Psoas muscle (tissue), 7 donors: ENCODE measurements at regions not wholly inside any gene's neighbourhood (a gene's known extent, or its start where the extent isn't known, plus 50 kb on each side); places are given as distances from the start of the nearest gene placed in this dataset.
"Not testable (repeated sequence)": the region's sequence is repeated elsewhere in the genome, so short reads cannot be mapped to it uniquely, and the experiment has no call there.

ENCODE experiments used
- ATAC-seq, 4 donors: fragments of 200-7000 bp; cut with Tn5 transposase; one replicate each; pipeline ENCODE4 v1.9.1; 2020; ENCODE audit warnings: moderate library complexity in 3 of 4, mild to moderate bottlenecking in 2 of 4
- DNase-seq, 2 donors: peaks; one replicate each; pipeline ENCODE4 v3.0.0-alpha.2; 2020
- H3K27ac ChIP-seq: fragments of 200-600 bp; one replicate; pipeline ENCODE4 v1.8.0; 2022
- H3K27me3 ChIP-seq, 3 donors: fragments of 200-600 bp in 1 of 3; one replicate each; pipeline versions ENCODE4 v1.6.1 to v1.8.0; 2013 to 2022; ENCODE audit warnings: low read length in 2 of 3, mild to moderate bottlenecking in 2 of 3, moderate library complexity in 1 of 3; ENCODE audit not compliant: insufficient read depth in 3 of 3
- H3K36me3 ChIP-seq, 2 donors: fragments of 200-600 bp in 1 of 2; one replicate each; pipeline versions ENCODE4 v1.6.1 to v1.8.0; 2013 to 2022; ENCODE audit warnings: low read depth in 1 of 2, mild to moderate bottlenecking in 1 of 2, moderate library complexity in 1 of 2; ENCODE audit not compliant: insufficient read depth in 1 of 2
- H3K4me1 ChIP-seq: fragments of 200-600 bp; one replicate; pipeline ENCODE4 v1.8.0; 2022
- H3K4me3 ChIP-seq: fragments of 200-600 bp; one replicate; pipeline ENCODE4 v1.8.0; 2022; ENCODE audit warnings: mild to moderate bottlenecking
- H3K9me3 ChIP-seq: fragments of 200-600 bp; one replicate; pipeline ENCODE4 v1.8.0; 2022
- WGBS, 3 donors: extraction: QIAGEN DNeasy Blood & Tissue Kit; methylation state at CpG; one replicate each; pipeline versions ENCODE4 v1.1.6 to v1.1.7; 2013; 5-methylcytosine and 5-hydroxymethylcytosine counted together
- intact Hi-C, 2 donors: fragments of 100-400 bp; cut with DNase I; formaldehyde crosslinking; loops; one replicate each; pipeline versions ENCODE4 v1.11.0 to v1.14.2; 2022
- TF ChIP-seq, protein P1 (sequence below): fragments of 200-600 bp; IDR thresholded peaks from one replicate; pipeline ENCODE4 v1.8.0; 2022; ENCODE audit warnings: antibody characterized with exemption
- donor health status: healthy with polysubstance abuse.
- donor health status: DM: no; HTN: no; CAD: no; lungs with moderate emphysema.
- donor health status: Bipolar disorder and iron deficiency.
- donor health status: healthy.
- donor health status: DM: yes; HTN: yes; CAD: no.
- donor health status: DM: no; HTN: no; CAD: no.
- donor health status: DM: yes; HTN: yes; CAD: no.

DNA sequence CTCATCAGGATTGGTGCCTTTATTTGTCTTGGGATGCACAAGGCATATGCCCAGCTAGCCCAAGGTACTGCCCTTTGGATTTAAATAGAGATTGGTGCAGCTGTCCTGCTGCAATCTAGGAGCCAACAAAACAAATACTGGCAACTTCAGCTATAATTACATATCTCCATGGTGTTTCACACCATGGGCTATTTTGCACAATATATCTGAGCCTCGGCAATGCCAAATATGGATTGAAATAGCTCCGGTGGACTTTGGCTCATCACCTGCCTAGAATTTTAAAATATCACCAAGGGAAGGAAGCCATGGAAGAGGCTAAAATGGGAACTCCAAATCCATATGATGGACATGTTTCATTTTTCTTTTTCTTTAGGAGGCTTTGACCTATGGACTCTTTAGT, 367.8 kb upstream of the UMPS start:
- H3K4me3 ChIP-seq = no peak overlapping the region
- no peak for ATAC-seq
- WGBS, 3 donors = 25 to 33% (median 29%) methylated on average over 2 of the region's 2 CpGs
- H3K27me3 ChIP-seq = no peaks in the 10 kb centered on the region
- H3K36me3 ChIP-seq = no peaks in the 10 kb centered on the region
- no peaks in the 10 kb centered on the region for H3K4me1 ChIP-seq
- intact Hi-C loops = no loop called here
- DNase-seq = no peak
- TF ChIP-seq, protein P1, sequence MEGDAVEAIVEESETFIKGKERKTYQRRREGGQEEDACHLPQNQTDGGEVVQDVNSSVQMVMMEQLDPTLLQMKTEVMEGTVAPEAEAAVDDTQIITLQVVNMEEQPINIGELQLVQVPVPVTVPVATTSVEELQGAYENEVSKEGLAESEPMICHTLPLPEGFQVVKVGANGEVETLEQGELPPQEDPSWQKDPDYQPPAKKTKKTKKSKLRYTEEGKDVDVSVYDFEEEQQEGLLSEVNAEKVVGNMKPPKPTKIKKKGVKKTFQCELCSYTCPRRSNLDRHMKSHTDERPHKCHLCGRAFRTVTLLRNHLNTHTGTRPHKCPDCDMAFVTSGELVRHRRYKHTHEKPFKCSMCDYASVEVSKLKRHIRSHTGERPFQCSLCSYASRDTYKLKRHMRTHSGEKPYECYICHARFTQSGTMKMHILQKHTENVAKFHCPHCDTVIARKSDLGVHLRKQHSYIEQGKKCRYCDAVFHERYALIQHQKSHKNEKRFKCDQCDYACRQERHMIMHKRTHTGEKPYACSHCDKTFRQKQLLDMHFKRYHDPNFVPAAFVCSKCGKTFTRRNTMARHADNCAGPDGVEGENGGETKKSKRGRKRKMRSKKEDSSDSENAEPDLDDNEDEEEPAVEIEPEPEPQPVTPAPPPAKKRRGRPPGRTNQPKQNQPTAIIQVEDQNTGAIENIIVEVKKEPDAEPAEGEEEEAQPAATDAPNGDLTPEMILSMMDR = no peak
- H3K27ac ChIP-seq = no peak overlapping the region
- H3K9me3 ChIP-seq = no peaks in the 10 kb centered on the region

DNA sequence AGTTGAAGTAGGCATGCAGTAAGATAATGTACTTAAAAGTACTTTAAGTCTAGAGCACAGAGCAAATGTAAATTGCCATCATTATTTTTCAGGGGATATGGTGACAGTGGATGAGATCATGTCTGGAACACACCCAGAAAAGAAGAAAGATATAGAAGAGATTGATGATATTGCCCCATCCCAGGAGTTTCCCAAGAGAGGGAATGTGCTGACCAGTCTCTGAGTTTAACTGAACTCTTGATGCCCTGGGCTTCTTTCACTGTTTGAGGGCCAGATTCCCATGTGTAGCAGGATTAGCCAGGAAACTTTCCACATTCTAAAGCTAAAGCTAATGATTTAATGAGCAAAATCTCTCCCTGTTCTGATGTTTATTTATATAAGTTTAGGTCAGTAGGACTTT, 366.8 kb upstream of the UMPS start:
- DNase-seq (no peak), ATAC-seq (peak in 1 of 4 donors; percentile 41)
- H3K36me3 ChIP-seq = no peaks in the 10 kb centered on the region
- intact Hi-C loops = no loop called here
- TF ChIP-seq, protein P1 = no peak
- no peaks in the 10 kb centered on the region for H3K4me1 ChIP-seq
- no peak overlapping the region for H3K4me3 ChIP-seq
- H3K9me3 ChIP-seq = no peaks in the 10 kb centered on the region
- no peaks in the 10 kb centered on the region for H3K27me3 ChIP-seq
- H3K27ac ChIP-seq = no peak overlapping the region

DNA sequence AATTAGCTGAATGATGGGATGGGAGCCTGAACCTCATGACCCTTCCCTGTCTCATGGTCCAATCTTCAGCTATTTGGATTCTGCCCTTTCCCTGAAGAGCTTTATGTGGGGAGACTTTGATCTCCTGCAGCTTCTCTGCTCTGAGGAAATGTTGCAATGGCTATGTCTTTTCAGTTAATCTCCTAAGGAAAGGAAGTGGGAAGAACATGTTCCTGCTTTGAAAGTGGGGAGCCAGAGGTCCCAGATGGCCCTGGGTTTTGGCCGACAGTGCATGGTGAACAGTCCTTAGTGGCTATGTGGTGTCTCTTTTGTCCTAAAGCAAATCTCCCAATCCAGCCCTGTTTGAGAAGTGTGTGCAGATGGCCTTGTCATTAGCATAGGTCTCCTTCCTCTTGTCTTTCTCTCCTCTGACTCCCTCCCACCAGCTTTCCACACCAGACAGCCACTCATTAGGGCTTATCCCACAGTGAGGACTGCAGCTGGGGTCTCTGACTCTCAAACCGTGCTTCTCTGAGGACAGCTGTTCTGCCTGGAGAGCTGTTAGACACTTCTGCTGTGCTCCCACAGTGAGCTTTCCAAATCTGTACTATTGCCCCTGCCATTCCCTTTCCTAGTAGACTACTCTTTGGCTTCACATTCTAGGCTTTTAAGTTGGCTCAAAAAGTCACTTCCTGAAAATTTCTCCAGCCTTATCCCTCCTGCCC, 365.8 kb upstream of the UMPS start:
- TF ChIP-seq, protein P1 = no peak
- Histone ChIP-seq H3K27ac (no peak overlapping the region), H3K4me1 (no peaks in the 10 kb centered on the region), H3K27me3 (no peaks in the 10 kb centered on the region), H3K9me3 (no peaks in the 10 kb centered on the region), H3K36me3 (no peaks in the 10 kb centered on the region), H3K4me3 (no peak overlapping the region)
- ATAC-seq (no peak), DNase-seq (no peak)
- intact Hi-C loops = no loop called here
- 58 to 63% (median 61%) methylated on average over 2 of the region's 2 CpGs for WGBS, 3 donors

DNA sequence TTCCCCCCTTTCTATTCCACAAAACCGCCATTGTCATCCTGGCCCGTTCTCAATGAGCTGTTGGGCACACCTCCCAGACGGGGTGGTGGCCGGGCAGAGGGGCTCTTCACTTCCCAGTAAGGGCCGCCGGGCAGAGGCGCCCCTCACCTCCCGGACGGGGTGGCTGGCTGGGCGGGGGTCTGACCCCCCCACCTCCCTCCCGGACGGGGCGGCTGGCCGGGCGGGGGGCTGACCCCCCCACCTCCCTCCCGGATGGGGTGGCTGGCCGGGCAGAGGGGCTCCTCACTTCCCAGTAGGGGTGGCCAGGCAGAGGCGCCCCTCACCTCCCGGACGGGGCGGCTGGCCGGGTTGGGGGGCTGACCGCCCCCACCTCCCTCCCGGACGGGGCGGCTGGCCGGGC, 363.6 kb upstream of the UMPS start:
- H3K4me3 ChIP-seq, H3K27me3 ChIP-seq, H3K27ac ChIP-seq, DNase-seq, ATAC-seq, H3K9me3 ChIP-seq, H3K4me1 ChIP-seq, intact Hi-C loops, H3K36me3 ChIP-seq: not testable (repeated sequence)
- WGBS, 3 donors = 93 to 99% (median 93%) methylated on average over 7 to 13 of the region's 27 CpGs

DNA sequence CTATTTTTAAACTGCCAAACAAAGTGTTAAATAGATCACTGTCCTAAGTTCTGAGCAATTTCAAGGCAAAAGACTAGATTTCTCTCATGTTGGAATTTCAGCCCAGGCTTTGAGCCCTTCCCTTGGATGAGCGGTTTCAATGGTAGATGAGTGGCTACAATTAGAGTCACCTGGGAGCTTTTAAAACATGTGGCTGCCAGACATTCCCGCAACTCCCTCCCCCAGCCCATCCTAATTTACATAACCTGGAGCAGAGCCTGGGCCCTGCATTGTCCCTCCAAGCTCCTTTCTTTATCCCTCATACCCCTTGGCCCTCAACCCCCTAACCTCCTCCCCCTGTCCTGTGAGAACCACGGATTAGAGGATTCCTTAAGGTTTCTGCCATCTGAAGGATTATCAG, 357.5 kb upstream of the UMPS start:
- H3K27me3 ChIP-seq = no peaks in the 10 kb centered on the region
- WGBS, 3 donors = 65 to 70% (median 68%) methylated on average over 3 of the region's 3 CpGs
- no peak for ATAC-seq
- no peaks in the 10 kb centered on the region for H3K9me3 ChIP-seq
- DNase-seq = no peak
- intact Hi-C loops = no loop called here
- H3K4me1 ChIP-seq = no peaks in the 10 kb centered on the region
- H3K27ac ChIP-seq = no peak overlapping the region
- H3K4me3 ChIP-seq = no peak overlapping the region
- no peaks in the 10 kb centered on the region for H3K36me3 ChIP-seq
- TF ChIP-seq, protein P1 = no peak
